ENCODE measurements at regions not wholly inside any gene's neighbourhood (a gene's known extent, or its start where the extent isn't known, plus 50 kb on each side); places are given as distances from the start of the nearest gene placed in this dataset.
"Not testable (repeated sequence)": the region's sequence is repeated elsewhere in the genome, so short reads cannot be mapped to it uniquely, and the experiment has no call there.

- not testable (repeated sequence) for TF ChIP-seq EZH2 (IDR thresholded peaks at IDR 0.05); FOSL1 (IDR thresholded peaks at IDR 0.05; ENCODE audit: low read depth)
These were observed 489.8 kb upstream of the TECRL start for GRCh38 chr4:64899030-64899429.

Measured in HCT116 (cell line).